Testis (tissue), 2 donors: ENCODE measurements at regions not wholly inside any gene's neighbourhood (a gene's known extent, or its start where the extent isn't known, plus 50 kb on each side); places are given as distances from the start of the nearest gene placed in this dataset.

Experiments used
- POLR2A ChIP-seq: fragments of 450-650 bp; IDR thresholded peaks from one replicate; pipeline ENCODE4 v1.6.1; 2017; ENCODE audit warnings: antibody characterized with exemption, mild to moderate bottlenecking, moderate library complexity
- TF ChIP-seq, protein P1 (sequence below), 3 experiments: fragments of 450-650 bp in 2 of 3; fragments of 200-600 bp in 1 of 3; sonication (generic) in 1 of 3; IDR thresholded peaks; one replicate each; pipeline ENCODE4 v1.5.1; 2016 to 2019; ENCODE audit warnings: antibody characterized with exemption in 3 of 3, mild to moderate bottlenecking in 2 of 3, moderate library complexity in 1 of 3

DNA sequence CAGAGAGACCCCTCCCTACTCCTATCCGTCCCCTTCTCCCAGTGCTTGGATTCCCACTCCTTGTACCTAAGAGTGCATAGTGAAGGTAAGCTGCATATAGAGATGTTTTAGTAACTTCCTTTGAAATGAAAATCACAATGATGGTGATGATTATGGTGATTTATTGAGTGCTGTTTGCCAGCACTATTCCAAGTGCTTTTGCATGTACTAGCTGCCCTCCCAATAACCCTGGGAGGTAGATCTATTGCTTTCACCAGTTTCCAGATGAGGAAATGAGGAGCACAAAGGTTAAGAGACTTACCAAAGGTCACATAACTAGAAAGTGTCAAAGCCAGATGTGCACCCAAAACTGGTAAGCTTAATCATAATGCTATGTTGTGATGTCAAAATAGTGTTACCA lies 80.4 kb upstream of the NEUROD6 start:
- TF ChIP-seq, protein P1, sequence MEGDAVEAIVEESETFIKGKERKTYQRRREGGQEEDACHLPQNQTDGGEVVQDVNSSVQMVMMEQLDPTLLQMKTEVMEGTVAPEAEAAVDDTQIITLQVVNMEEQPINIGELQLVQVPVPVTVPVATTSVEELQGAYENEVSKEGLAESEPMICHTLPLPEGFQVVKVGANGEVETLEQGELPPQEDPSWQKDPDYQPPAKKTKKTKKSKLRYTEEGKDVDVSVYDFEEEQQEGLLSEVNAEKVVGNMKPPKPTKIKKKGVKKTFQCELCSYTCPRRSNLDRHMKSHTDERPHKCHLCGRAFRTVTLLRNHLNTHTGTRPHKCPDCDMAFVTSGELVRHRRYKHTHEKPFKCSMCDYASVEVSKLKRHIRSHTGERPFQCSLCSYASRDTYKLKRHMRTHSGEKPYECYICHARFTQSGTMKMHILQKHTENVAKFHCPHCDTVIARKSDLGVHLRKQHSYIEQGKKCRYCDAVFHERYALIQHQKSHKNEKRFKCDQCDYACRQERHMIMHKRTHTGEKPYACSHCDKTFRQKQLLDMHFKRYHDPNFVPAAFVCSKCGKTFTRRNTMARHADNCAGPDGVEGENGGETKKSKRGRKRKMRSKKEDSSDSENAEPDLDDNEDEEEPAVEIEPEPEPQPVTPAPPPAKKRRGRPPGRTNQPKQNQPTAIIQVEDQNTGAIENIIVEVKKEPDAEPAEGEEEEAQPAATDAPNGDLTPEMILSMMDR (IDR thresholded peaks at IDR 0.05), result no peak
- TF ChIP-seq POLR2A, result no peak
